SH-SY5Y (cell line): ENCODE measurements at regions not wholly inside any gene's neighbourhood (a gene's known extent, or its start where the extent isn't known, plus 50 kb on each side); places are given as distances from the start of the nearest gene placed in this dataset.

Experiments used
- GATA2 ChIP-seq: IDR thresholded peaks from 2 replicates; pipeline ENCODE4 v1.6.1; 2011; ENCODE audit warnings: mild to moderate bottlenecking, low read depth, low read length
- GATA3 ChIP-seq: IDR thresholded peaks from 2 replicates; pipeline ENCODE4 v1.6.1; 2011; ENCODE audit warnings: low read depth, mild to moderate bottlenecking, low read length, moderate library complexity

GRCh38 chr12:68450947-68451260 is 118.7 kb upstream of the MDM1 start:
- no peak for TF ChIP-seq GATA2
- TF ChIP-seq GATA3 = no peak
